GM21825 (cell line): ENCODE measurements at regions not wholly inside any gene's neighbourhood (a gene's known extent, or its start where the extent isn't known, plus 50 kb on each side); places are given as distances from the start of the nearest gene placed in this dataset.

Experiments
- ATAC-seq: cut with Tn5 transposase; IDR thresholded peaks from one replicate; pipeline ENCODE4 v1.9.1; 2021; ENCODE audit warnings: mild to moderate bottlenecking, moderate library complexity; ENCODE audit not compliant: unreplicated experiment

GRCh38 chr4:3818371-3818770 lies 52.2 kb downstream of the ADRA2C start:
- no peak for ATAC-seq

GRCh38 chr4:3819210-3819919 lies 53.2 kb downstream of the ADRA2C start:
- ATAC-seq: no peak

- ATAC-seq: no peak
Observed at GRCh38 chr4:3820016-3820805, 54.0 kb downstream of the ADRA2C start.

- ATAC-seq: no peak
Observed at GRCh38 chr4:3820806-3821579, 54.8 kb downstream of the ADRA2C start.

GRCh38 chr4:3821580-3822229 lies 55.5 kb downstream of the ADRA2C start:
- no peak for ATAC-seq

- no peak for ATAC-seq
Observed at GRCh38 chr4:3822230-3822947, 56.2 kb downstream of the ADRA2C start.

- ATAC-seq: no peak
Observed at GRCh38 chr4:3823496-3824341, 57.5 kb downstream of the ADRA2C start.

GRCh38 chr4:3824521-3825270 lies 58.5 kb downstream of the ADRA2C start:
- ATAC-seq: no peak

GRCh38 chr4:3825530-3825929 lies 59.3 kb downstream of the ADRA2C start:
- no peak for ATAC-seq

- ATAC-seq: no peak
Observed at GRCh38 chr4:3826247-3827172, 60.3 kb downstream of the ADRA2C start.

- no peak for ATAC-seq
Observed at GRCh38 chr4:3827616-3828492, 61.7 kb downstream of the ADRA2C start.

GRCh38 chr4:3828546-3828945 lies 62.4 kb downstream of the ADRA2C start:
- ATAC-seq: no peak

- ATAC-seq: no peak
Observed at GRCh38 chr4:3829211-3829955, 63.2 kb downstream of the ADRA2C start.

- ATAC-seq: no peak
Observed at GRCh38 chr4:3829956-3830773, 64.0 kb downstream of the ADRA2C start.
